ENCODE measurements at regions not wholly inside any gene's neighbourhood (a gene's known extent, or its start where the extent isn't known, plus 50 kb on each side); places are given as distances from the start of the nearest gene placed in this dataset.
"Not testable (repeated sequence)": the region's sequence is repeated elsewhere in the genome, so short reads cannot be mapped to it uniquely, and the experiment has no call there.

DNA sequence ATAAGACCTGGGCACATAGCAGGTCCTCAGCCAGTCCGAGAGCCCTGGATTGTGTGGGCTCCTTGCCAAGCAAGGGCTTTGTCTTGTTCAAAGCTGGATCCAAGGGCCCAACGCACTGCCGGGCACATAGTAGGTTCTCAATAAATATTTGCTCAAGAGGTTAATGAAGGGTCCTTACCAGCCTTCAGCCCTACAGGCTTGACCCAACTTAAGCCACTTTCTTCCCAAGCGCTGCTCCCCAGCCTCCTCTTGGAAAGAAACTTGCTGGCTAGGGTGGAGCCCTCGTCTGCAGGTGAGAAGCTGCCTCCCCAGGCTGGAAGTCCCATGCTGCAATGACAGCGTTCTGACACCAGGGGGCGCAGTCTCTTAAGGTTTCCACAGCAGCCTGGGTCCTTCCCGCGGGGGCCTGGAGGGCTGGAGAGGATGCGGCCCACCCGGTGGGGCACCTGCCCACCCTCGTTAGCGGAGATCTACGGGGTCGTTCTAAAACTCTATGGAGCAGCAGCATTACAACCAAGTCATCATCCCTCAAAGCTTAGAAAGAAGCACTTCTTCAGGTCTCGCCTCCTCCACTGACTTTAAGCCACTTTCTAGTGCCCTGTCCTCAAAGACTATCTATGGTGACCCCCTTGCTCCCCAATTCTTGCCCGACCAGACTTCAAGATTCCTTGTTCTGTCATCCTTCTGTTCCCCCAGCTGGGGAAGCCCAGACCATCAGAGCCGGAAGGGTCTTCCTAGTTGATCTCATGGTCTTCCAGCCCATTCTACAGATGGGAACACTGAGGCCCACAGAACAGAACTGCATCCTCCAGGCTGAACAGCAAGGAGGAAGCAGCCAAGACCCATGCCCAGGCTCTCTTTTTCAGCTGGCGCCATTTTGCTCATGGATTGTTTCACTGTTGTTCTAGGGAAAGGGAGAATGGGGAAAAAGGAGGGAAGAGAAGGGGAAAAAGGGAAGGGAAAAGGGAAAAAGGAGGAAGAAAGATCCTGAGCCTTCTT is 115.4 kb downstream of the LHX2 start:
- Mint-ChIP-seq H3K4me3 (no peak overlapping the region), H3K9me3 (ENCODE audit: insufficient read depth) (no peaks in the 10 kb centered on the region), H3K27me3 (ENCODE audit: low read depth) (peaks cover 15% of the 10 kb centered on the region), H3K4me1 (ENCODE audit: low read depth) (peaks cover 6% of the 10 kb centered on the region), H3K36me3 (ENCODE audit: low read depth) (no peaks in the 10 kb centered on the region), H3K27ac (no peak overlapping the region)
- CTCF ChIA-PET: interaction anchor here (0.6 to 7.5 kb wide), 36 partner anchors 10 to 667 kb away, joined by 3 to 95 read pairs (median 5); no protein-coding TSS in a partner anchor
- POLR2A ChIA-PET: interaction anchor here (0.8 to 0.9 kb wide), 2 partner anchors 76 to 266 kb away, joined by 3 read pairs; no protein-coding TSS in a partner anchor
- DNase-seq (peak; percentile 86), ATAC-seq (peak; percentile 84)

- H3K27ac Mint-ChIP-seq: no peak overlapping the region
- no peaks in the 10 kb centered on the region for H3K36me3 Mint-ChIP-seq (ENCODE audit: low read depth)
- no peak overlapping the region for H3K4me3 Mint-ChIP-seq
- H3K27me3 Mint-ChIP-seq (ENCODE audit: low read depth): peaks cover 13% of the 10 kb centered on the region
- ChIA-PET CTCF (interaction anchor here (2.1 to 7.5 kb wide), 5 partner anchors 19 to 266 kb away, joined by 10 to 95 read pairs (median 22); no protein-coding TSS in a partner anchor), POLR2A (no interaction called here)
- H3K4me1 Mint-ChIP-seq (ENCODE audit: low read depth): peaks cover 6% of the 10 kb centered on the region
- ATAC-seq (no peak), DNase-seq (no peak)
- no peaks in the 10 kb centered on the region for H3K9me3 Mint-ChIP-seq (ENCODE audit: insufficient read depth)
These were observed 117.1 kb downstream of the LHX2 start for GRCh38 chr9:124128568-124129166.

- ChIA-PET POLR2A (no interaction called here), CTCF (no interaction called here)
- H3K9me3 Mint-ChIP-seq (ENCODE audit: insufficient read depth): no peaks in the 10 kb centered on the region
- no peaks in the 10 kb centered on the region for H3K36me3 Mint-ChIP-seq (ENCODE audit: low read depth)
- peaks cover 11% of the 10 kb centered on the region for H3K27me3 Mint-ChIP-seq (ENCODE audit: low read depth)
- no peak overlapping the region for H3K27ac Mint-ChIP-seq
- DNase-seq (no peak), ATAC-seq (no peak)
- H3K4me1 Mint-ChIP-seq (ENCODE audit: low read depth): peaks cover 6% of the 10 kb centered on the region
- no peak overlapping the region for H3K4me3 Mint-ChIP-seq
These were observed 118.9 kb downstream of the LHX2 start for GRCh38 chr9:124130277-124131075.

GRCh38 chr9:124131518-124131917 is 120.0 kb downstream of the LHX2 start:
- H3K27ac Mint-ChIP-seq, H3K4me3 Mint-ChIP-seq: not testable (repeated sequence)

DNA sequence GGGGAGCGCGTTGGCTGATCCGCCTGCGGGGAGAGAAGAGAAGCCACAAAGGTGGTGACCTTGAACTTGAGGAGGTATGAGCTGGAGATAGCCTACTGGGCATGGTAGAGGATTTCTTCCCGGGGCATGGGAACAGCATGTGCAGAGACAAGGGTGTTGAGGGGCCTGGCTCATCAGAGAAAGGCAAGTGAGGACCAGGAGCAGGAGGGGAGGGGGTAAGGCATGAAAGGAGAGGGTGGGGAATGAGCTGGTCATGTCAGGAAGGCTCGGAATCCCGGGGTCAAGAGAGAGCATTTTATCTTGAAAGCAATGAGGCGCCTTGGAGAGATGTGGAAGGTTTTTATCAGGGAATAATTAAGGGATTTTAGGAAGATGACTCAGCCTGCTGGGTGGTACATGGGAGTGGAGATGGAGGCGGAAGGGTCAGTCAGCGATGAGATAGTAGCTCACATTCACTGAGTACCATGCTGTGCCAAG is 121.1 kb downstream of the LHX2 start:
- ChIA-PET POLR2A (no interaction called here), CTCF (interaction anchor here (1.2 to 1.3 kb wide), 2 partner anchors 255 to 262 kb away, joined by 3 to 4 read pairs; no protein-coding TSS in a partner anchor)
- Mint-ChIP-seq H3K27me3 (ENCODE audit: low read depth) (peaks cover 17% of the 10 kb centered on the region), H3K36me3 (ENCODE audit: low read depth) (no peaks in the 10 kb centered on the region), H3K9me3 (ENCODE audit: insufficient read depth) (no peaks in the 10 kb centered on the region), H3K4me3 (no peak overlapping the region), H3K4me1 (ENCODE audit: low read depth) (no peaks in the 10 kb centered on the region), H3K27ac (no peak overlapping the region)
- no peak for ATAC-seq
- no peak for DNase-seq

More at GRCh38 chr9:124131518-124131917, 120.0 kb downstream of the LHX2 start:
- DNase-seq; ATAC-seq; H3K9me3 Mint-ChIP-seq (ENCODE audit: insufficient read depth); H3K36me3 Mint-ChIP-seq (ENCODE audit: low read depth); CTCF ChIA-PET; H3K4me1 Mint-ChIP-seq (ENCODE audit: low read depth); POLR2A ChIA-PET: not testable (repeated sequence)
- peaks cover 17% of the 10 kb centered on the region for H3K27me3 Mint-ChIP-seq (ENCODE audit: low read depth)

DNA sequence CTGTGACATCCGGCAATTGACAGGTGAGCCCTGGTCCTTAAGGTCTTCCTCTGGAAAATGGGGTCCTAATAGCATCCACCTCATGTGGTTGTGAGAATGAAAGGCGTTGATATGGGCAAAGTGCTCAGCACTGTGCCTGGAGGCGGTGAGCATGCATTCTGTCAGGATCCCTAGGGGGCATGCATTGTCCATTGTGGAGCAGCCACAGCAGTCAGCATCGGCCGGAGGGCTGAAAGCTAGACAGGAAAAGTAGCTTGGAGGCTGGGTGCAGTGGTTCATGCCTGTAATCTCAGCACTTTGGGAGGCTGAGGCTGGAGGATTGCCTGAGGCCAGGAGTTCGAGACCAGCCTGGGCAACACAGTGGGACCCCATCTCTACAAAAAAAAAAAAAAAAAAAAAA is 122.2 kb downstream of the LHX2 start:
- Mint-ChIP-seq H3K9me3 (ENCODE audit: insufficient read depth) (no peaks in the 10 kb centered on the region), H3K27ac (no peak overlapping the region), H3K36me3 (ENCODE audit: low read depth) (no peaks in the 10 kb centered on the region), H3K4me1 (ENCODE audit: low read depth) (no peaks in the 10 kb centered on the region), H3K27me3 (ENCODE audit: low read depth) (peaks cover 15% of the 10 kb centered on the region), H3K4me3 (no peak overlapping the region)
- ATAC-seq: no peak
- ChIA-PET CTCF (no interaction called here), POLR2A (no interaction called here)
- peak; percentile 34 for DNase-seq

DNA sequence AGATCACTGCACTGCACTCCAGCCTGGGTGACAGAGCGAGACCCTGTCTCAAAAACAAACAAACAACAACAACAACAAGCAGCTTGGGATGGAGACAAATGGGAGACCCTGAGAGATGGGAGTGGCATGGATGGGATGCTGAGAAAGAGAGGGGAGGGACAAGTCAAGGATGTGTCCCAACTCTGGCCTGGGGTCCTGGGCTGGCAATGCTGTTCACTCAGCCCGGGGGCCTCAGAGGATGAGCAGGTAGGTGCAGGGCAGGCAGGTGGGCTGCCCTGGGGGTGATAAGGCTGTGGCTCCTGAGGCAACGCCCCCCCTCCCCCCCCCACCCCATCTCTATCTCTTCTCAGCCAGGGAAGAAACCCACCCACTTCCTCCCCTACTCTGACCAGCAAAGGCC is 123.0 kb downstream of the LHX2 start:
- ChIA-PET CTCF (no interaction called here), POLR2A (no interaction called here)
- no peak overlapping the region for H3K4me3 Mint-ChIP-seq
- H3K4me1 Mint-ChIP-seq (ENCODE audit: low read depth): no peaks in the 10 kb centered on the region
- DNase-seq (no peak), ATAC-seq (no peak)
- no peaks in the 10 kb centered on the region for H3K36me3 Mint-ChIP-seq (ENCODE audit: low read depth)
- no peak overlapping the region for H3K27ac Mint-ChIP-seq
- no peaks in the 10 kb centered on the region for H3K9me3 Mint-ChIP-seq (ENCODE audit: insufficient read depth)
- H3K27me3 Mint-ChIP-seq (ENCODE audit: low read depth): peaks cover 7% of the 10 kb centered on the region

DNA sequence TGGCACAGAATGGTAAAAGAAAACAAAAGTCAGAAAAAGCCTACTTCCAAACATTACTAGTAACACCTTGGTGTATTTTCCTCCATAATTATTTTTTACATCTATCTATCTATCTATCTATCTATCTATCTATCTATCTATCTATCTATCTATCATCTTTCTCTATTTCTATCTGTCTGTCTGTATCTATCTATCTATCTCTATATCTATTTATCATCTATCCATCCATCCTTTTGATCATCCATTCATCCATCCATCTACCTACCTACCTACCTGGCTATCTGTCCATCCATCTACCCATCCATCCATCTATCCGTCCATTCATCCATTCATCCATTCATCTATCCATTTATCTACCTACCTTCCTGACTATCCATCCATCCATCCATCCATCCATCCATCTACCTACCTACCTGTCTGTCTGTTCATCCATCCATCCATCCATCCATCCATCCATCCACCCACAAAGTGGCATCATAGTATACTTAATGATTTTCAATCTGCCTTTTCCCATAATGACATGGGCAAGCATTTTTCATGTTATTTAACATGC is 121.9 kb upstream of the NEK6 start:
- no peak overlapping the region for H3K4me3 Mint-ChIP-seq
- peak overlapping the region; percentile 11 for H3K27ac Mint-ChIP-seq
- ChIA-PET CTCF (interaction anchor here (1.8 kb wide), 1 partner anchor 9 kb away, joined by 9 read pairs; no protein-coding TSS in a partner anchor), POLR2A (no interaction called here)
- no peaks in the 10 kb centered on the region for H3K9me3 Mint-ChIP-seq (ENCODE audit: insufficient read depth)
- ATAC-seq (no peak), DNase-seq (no peak)
- no peaks in the 10 kb centered on the region for H3K4me1 Mint-ChIP-seq (ENCODE audit: low read depth)
- peaks cover 7% of the 10 kb centered on the region for H3K27me3 Mint-ChIP-seq (ENCODE audit: low read depth)
- no peaks in the 10 kb centered on the region for H3K36me3 Mint-ChIP-seq (ENCODE audit: low read depth)

- DNase-seq: no peak
- POLR2A ChIA-PET: no interaction called here
- ATAC-seq: no peak
- no peak overlapping the region for H3K4me3 Mint-ChIP-seq
- H3K27me3 Mint-ChIP-seq (ENCODE audit: low read depth): peaks cover 7% of the 10 kb centered on the region
- no peaks in the 10 kb centered on the region for H3K9me3 Mint-ChIP-seq (ENCODE audit: insufficient read depth)
- CTCF ChIA-PET: interaction anchor here (1.8 kb wide), 1 partner anchor 10 kb away, joined by 9 read pairs; no protein-coding TSS in a partner anchor
- no peaks in the 10 kb centered on the region for H3K4me1 Mint-ChIP-seq (ENCODE audit: low read depth)
- H3K36me3 Mint-ChIP-seq (ENCODE audit: low read depth): no peaks in the 10 kb centered on the region
- no peak overlapping the region for H3K27ac Mint-ChIP-seq
These were observed 120.5 kb upstream of the NEK6 start for GRCh38 chr9:124137009-124137943.

GRCh38 chr9:124137944-124138335 is 119.8 kb upstream of the NEK6 start:
- Mint-ChIP-seq H3K27me3 (ENCODE audit: low read depth) (peaks cover 7% of the 10 kb centered on the region), H3K4me1 (ENCODE audit: low read depth) (no peaks in the 10 kb centered on the region), H3K9me3 (ENCODE audit: insufficient read depth) (no peaks in the 10 kb centered on the region), H3K36me3 (ENCODE audit: low read depth) (no peaks in the 10 kb centered on the region), H3K27ac (no peak overlapping the region), H3K4me3 (no peak overlapping the region)
- DNase-seq: no peak
- ChIA-PET POLR2A (no interaction called here), CTCF (no interaction called here)
- no peak for ATAC-seq

Measured in activated CD8-positive, alpha-beta T cell treated with anti-CD3 and anti-CD28 coated beads, Interleukin-2, amount 10 ng/mL, durations not matched to agents 7 days and 5 days (primary cell).